HG03558 (cell line): ENCODE measurements at regions not wholly inside any gene's neighbourhood (a gene's known extent, or its start where the extent isn't known, plus 50 kb on each side); places are given as distances from the start of the nearest gene placed in this dataset.

Experiments
- ATAC-seq: cut with Tn5 transposase; IDR thresholded peaks from one replicate; pipeline ENCODE4 v1.9.1; 2021; ENCODE audit warnings: moderate number of reproducible peaks; ENCODE audit not compliant: unreplicated experiment; ENCODE audit errors: extremely low read depth

- no peak for ATAC-seq
These were observed 101.9 kb downstream of the GAS2L3 start for GRCh38 chr12:100675432-100675831.

GRCh38 chr12:100681074-100681473, 107.6 kb downstream of the GAS2L3 start:
- ATAC-seq, result no peak

GRCh38 chr12:100682178-100682577, 108.7 kb downstream of the GAS2L3 start:
- ATAC-seq, result no peak

GRCh38 chr12:100687686-100688085, 106.9 kb upstream of the ANO4 start:
- no peak for ATAC-seq

- no peak for ATAC-seq
These were observed 106.1 kb upstream of the ANO4 start for GRCh38 chr12:100688451-100688864.

- no peak for ATAC-seq
These were observed 102.1 kb upstream of the ANO4 start for GRCh38 chr12:100692502-100692901.

GRCh38 chr12:100698518-100698917, 96.1 kb upstream of the ANO4 start:
- no peak for ATAC-seq

GRCh38 chr12:100699209-100699608, 95.4 kb upstream of the ANO4 start:
- peak; percentile 52 for ATAC-seq

GRCh38 chr12:100703337-100703736, 91.2 kb upstream of the ANO4 start:
- ATAC-seq, result no peak

GRCh38 chr12:100703868-100704267, 90.7 kb upstream of the ANO4 start:
- ATAC-seq, result no peak

GRCh38 chr12:100706033-100706432, 88.5 kb upstream of the ANO4 start:
- no peak for ATAC-seq

- ATAC-seq, result no peak
These were observed 86.0 kb upstream of the ANO4 start for GRCh38 chr12:100708591-100708990.

- ATAC-seq, result no peak
These were observed 78.3 kb upstream of the ANO4 start for GRCh38 chr12:100715976-100716944.

GRCh38 chr12:100716945-100717732, 77.4 kb upstream of the ANO4 start:
- ATAC-seq, result no peak

- ATAC-seq, result no peak
These were observed 76.9 kb upstream of the ANO4 start for GRCh38 chr12:100717733-100718067.

- ATAC-seq, result no peak
These were observed 76.4 kb upstream of the ANO4 start for GRCh38 chr12:100718187-100718586.

- ATAC-seq, result no peak
These were observed 74.4 kb upstream of the ANO4 start for GRCh38 chr12:100720016-100720654.

- ATAC-seq, result no peak
These were observed 73.4 kb upstream of the ANO4 start for GRCh38 chr12:100721169-100721568.

GRCh38 chr12:100724071-100724470, 70.5 kb upstream of the ANO4 start:
- ATAC-seq, result no peak

GRCh38 chr12:100733817-100734593, 60.6 kb upstream of the ANO4 start:
- peak; percentile 38 for ATAC-seq
